Nephron progenitor cell (in vitro differentiated cells): ENCODE measurements at regions not wholly inside any gene's neighbourhood (a gene's known extent, or its start where the extent isn't known, plus 50 kb on each side); places are given as distances from the start of the nearest gene placed in this dataset.

Experiments
- DNase-seq: peaks from one replicate; pipeline ENCODE4 v3.0.0; 2021
- H3K27ac Mint-ChIP-seq: 2 replicates; pipeline ENCODE4 v1.8.0; 2021; ENCODE audit warnings: mild to moderate bottlenecking, moderate library complexity, mixed read lengths
- H3K27me3 Mint-ChIP-seq: 2 replicates; pipeline ENCODE4 v1.8.0; 2021; ENCODE audit warnings: mild to moderate bottlenecking, low read depth, mixed read lengths; ENCODE audit not compliant: poor library complexity
- H3K36me3 Mint-ChIP-seq: 2 replicates; pipeline ENCODE4 v1.8.0; 2021; ENCODE audit warnings: low read depth, mixed read lengths
- H3K4me1 Mint-ChIP-seq: 2 replicates; pipeline ENCODE4 v1.8.0; 2021; ENCODE audit warnings: mixed read lengths
- H3K4me3 Mint-ChIP-seq: 2 replicates; pipeline ENCODE4 v1.8.0; 2021; ENCODE audit warnings: mild to moderate bottlenecking, moderate library complexity, mixed read lengths
- H3K9me3 Mint-ChIP-seq: 2 replicates; pipeline ENCODE4 v1.8.0; 2021; ENCODE audit warnings: mild to moderate bottlenecking, moderate library complexity, mixed read lengths
- CTCF ChIP-seq: fragments of 200-600 bp; sonication (generic); IDR thresholded peaks from 2 replicates; pipeline ENCODE4 v1.5.0; 2021; ENCODE audit warnings: antibody characterized with exemption

GRCh38 chr10:29932991-29933390 is 126.4 kb downstream of the JCAD start:
- no peak for DNase-seq
- H3K27me3 Mint-ChIP-seq, result peaks cover 13% of the 10 kb centered on the region
- TF ChIP-seq CTCF, result no peak
- H3K4me3 Mint-ChIP-seq, result no peak overlapping the region
- no peak overlapping the region for H3K27ac Mint-ChIP-seq
- H3K9me3 Mint-ChIP-seq, result peaks cover 54% of the 10 kb centered on the region
- H3K4me1 Mint-ChIP-seq, result peaks cover 10% of the 10 kb centered on the region
- H3K36me3 Mint-ChIP-seq, result peaks cover 4% of the 10 kb centered on the region

GRCh38 chr10:29931833-29932232 is 127.6 kb downstream of the JCAD start:
- peaks cover 13% of the 10 kb centered on the region for H3K27me3 Mint-ChIP-seq
- TF ChIP-seq CTCF, result no peak
- no peak for DNase-seq
- H3K27ac Mint-ChIP-seq, result no peak overlapping the region
- no peak overlapping the region for H3K4me3 Mint-ChIP-seq
- H3K36me3 Mint-ChIP-seq, result peaks cover 4% of the 10 kb centered on the region
- H3K4me1 Mint-ChIP-seq, result peaks cover 19% of the 10 kb centered on the region
- H3K9me3 Mint-ChIP-seq, result peaks cover 63% of the 10 kb centered on the region

- TF ChIP-seq CTCF, result no peak
- DNase-seq, result no peak
- Mint-ChIP-seq H3K27ac (no peak overlapping the region), H3K27me3 (peaks cover 7% of the 10 kb centered on the region), H3K4me3 (no peak overlapping the region), H3K36me3 (peaks cover 4% of the 10 kb centered on the region), H3K4me1 (peaks cover 44% of the 10 kb centered on the region), H3K9me3 (peaks cover 65% of the 10 kb centered on the region)
These were observed 130.4 kb downstream of the JCAD start for GRCh38 chr10:29929006-29929405.

GRCh38 chr10:29926693-29927048 is 132.7 kb downstream of the JCAD start:
- Mint-ChIP-seq H3K9me3 (peaks cover 44% of the 10 kb centered on the region), H3K4me3 (peak overlapping the region; percentile 1), H3K27ac (no peak overlapping the region), H3K4me1 (peaks cover 46% of the 10 kb centered on the region), H3K27me3 (peaks cover 3% of the 10 kb centered on the region), H3K36me3 (peaks cover 4% of the 10 kb centered on the region)
- peak; percentile 53 for TF ChIP-seq CTCF
- peak; percentile 35 for DNase-seq

- peaks cover 3% of the 10 kb centered on the region for H3K27me3 Mint-ChIP-seq
- H3K4me3 Mint-ChIP-seq, result peak overlapping the region; percentile 9
- H3K27ac Mint-ChIP-seq, result peak overlapping the region; percentile 77
- peak; percentile 10 for DNase-seq
- peaks cover 41% of the 10 kb centered on the region for H3K9me3 Mint-ChIP-seq
- peaks cover 4% of the 10 kb centered on the region for H3K36me3 Mint-ChIP-seq
- peaks cover 44% of the 10 kb centered on the region for H3K4me1 Mint-ChIP-seq
- no peak for TF ChIP-seq CTCF
These were observed 133.4 kb downstream of the JCAD start for GRCh38 chr10:29925771-29926692.

GRCh38 chr10:29924436-29924835 is 134.9 kb downstream of the JCAD start:
- Mint-ChIP-seq H3K4me1 (peaks cover 44% of the 10 kb centered on the region), H3K27me3 (peaks cover 17% of the 10 kb centered on the region), H3K4me3 (no peak overlapping the region), H3K9me3 (peaks cover 27% of the 10 kb centered on the region), H3K27ac (no peak overlapping the region), H3K36me3 (peaks cover 4% of the 10 kb centered on the region)
- no peak for TF ChIP-seq CTCF
- DNase-seq, result no peak
